Activated B cell treated with CpG ODN at 0.5 μM for 24 hours (primary cell): ENCODE measurements at regions not wholly inside any gene's neighbourhood (a gene's known extent, or its start where the extent isn't known, plus 50 kb on each side); places are given as distances from the start of the nearest gene placed in this dataset.

Experiments
- ATAC-seq: fragments of 200-7000 bp; cut with Tn5 transposase; one replicate; pipeline ENCODE4 v1.10.0; 2021; ENCODE audit warnings: low read depth, mild to moderate bottlenecking, moderate library complexity
- CTCF ChIA-PET: fragments of 350-600 bp; sonication (Branson Sonifier 250); formaldehyde crosslinking; loops from one replicate; lab custom pipeline; 2021; ENCODE audit warnings: antibody characterized with exemption; lab: Charles Lee
- POLR2A ChIA-PET: fragments of 350-600 bp; sonication (Branson Sonifier 250); formaldehyde crosslinking; loops from one replicate; lab custom pipeline; 2021; ENCODE audit warnings: antibody characterized with exemption; lab: Charles Lee
- DNase-seq: peaks from one replicate; pipeline ENCODE4 v3.0.0; 2022
- H3K27ac Mint-ChIP-seq: one replicate; pipeline ENCODE4 v1.8.0; 2020; ENCODE audit warnings: mixed read lengths
- H3K27me3 Mint-ChIP-seq: one replicate; pipeline ENCODE4 v1.8.0; 2021; ENCODE audit warnings: mixed read lengths
- H3K36me3 Mint-ChIP-seq: one replicate; pipeline ENCODE4 v1.8.0; 2021; ENCODE audit warnings: low read depth, mixed read lengths
- H3K4me1 Mint-ChIP-seq: one replicate; pipeline ENCODE4 v1.8.0; 2021; ENCODE audit warnings: mixed read lengths
- H3K4me3 Mint-ChIP-seq: one replicate; pipeline ENCODE4 v1.8.0; 2020; ENCODE audit warnings: mild to moderate bottlenecking, mixed read lengths
- H3K9me3 Mint-ChIP-seq: one replicate; pipeline ENCODE4 v1.8.0; 2020; ENCODE audit warnings: mixed read lengths
- CTCF ChIP-seq: fragments of 200-600 bp; IDR thresholded peaks from one replicate; pipeline ENCODE4 v1.8.0; 2022; ENCODE audit warnings: antibody characterized with exemption, mild to moderate bottlenecking
- intact Hi-C: fragments of 100-400 bp; cut with micrococcal nuclease; formaldehyde crosslinking; loops from one replicate; pipeline ENCODE4 v1.15.1; 2024

DNA sequence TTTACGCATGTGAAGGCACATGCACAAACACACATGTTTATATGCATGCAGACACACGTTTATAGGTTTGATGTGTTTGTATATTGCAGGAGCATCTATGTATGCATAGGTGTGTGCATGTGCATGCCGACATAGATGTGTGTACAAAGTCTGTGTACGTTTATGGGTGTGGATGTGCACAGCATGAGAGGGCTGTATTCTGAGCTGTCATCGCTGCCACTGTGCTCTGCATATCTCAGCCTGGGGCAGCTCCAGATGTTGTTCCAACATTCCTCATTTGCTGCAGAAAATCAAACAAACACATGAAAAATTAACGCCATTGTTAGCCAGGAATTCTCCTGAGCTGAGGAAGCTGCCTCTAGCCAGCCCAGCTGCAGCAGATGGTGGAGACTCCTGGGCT lies 132.3 kb upstream of the CSF3R start:
- ATAC-seq (no peak), DNase-seq (no peak)
- intact Hi-C loops = no loop called here
- ChIA-PET CTCF (no interaction called here), POLR2A (no interaction called here)
- Mint-ChIP-seq H3K4me3 (no peak overlapping the region), H3K4me1 (no peaks in the 10 kb centered on the region), H3K36me3 (no peaks in the 10 kb centered on the region), H3K27ac (no peak overlapping the region), H3K27me3 (no peaks in the 10 kb centered on the region), H3K9me3 (no peaks in the 10 kb centered on the region)
- TF ChIP-seq CTCF = no peak

DNA sequence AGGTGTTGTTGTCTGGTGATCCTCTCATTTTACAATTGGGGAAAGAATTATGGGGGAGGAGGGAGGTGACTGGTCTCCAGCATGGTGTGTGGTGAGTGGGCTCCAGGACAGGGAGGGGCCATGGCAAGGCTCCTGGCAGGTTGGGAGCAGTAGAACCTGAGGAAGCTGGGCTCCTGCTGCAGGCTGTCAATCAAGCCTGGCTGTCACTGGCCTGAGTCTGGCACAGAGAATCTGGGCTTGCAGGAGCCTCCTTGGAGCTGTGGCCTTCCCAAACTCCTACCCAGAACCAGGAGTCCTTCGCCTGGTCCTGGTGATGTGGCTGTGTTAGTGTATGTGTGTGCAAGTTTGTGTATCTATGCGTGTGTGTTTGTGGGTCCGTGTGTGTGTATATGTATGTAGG lies 131.9 kb upstream of the CSF3R start:
- Mint-ChIP-seq H3K4me3 (no peak overlapping the region), H3K36me3 (no peaks in the 10 kb centered on the region), H3K27ac (no peak overlapping the region), H3K9me3 (no peaks in the 10 kb centered on the region), H3K27me3 (no peaks in the 10 kb centered on the region), H3K4me1 (no peaks in the 10 kb centered on the region)
- ChIA-PET CTCF (no interaction called here), POLR2A (no interaction called here)
- DNase-seq (no peak), ATAC-seq (no peak)
- TF ChIP-seq CTCF = no peak
- intact Hi-C loops = no loop called here

DNA sequence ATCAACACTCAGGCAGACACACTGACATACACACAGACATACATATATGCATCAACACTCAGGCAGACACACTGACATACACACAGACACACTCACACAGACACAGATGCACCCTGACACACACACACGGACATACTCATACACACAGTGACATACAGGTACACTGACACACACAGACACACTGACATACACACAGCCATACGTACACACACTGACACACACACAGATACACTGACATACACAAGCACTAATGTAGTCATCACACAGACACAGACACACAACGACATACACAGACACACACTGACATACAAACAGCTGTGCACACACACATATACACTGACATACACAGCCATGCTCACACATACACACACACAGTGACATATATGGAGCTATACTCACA lies 131.0 kb upstream of the CSF3R start:
- H3K4me3 Mint-ChIP-seq = no peak overlapping the region
- no peak overlapping the region for H3K27ac Mint-ChIP-seq
- no peaks in the 10 kb centered on the region for H3K36me3 Mint-ChIP-seq
- no peaks in the 10 kb centered on the region for H3K4me1 Mint-ChIP-seq
- ChIA-PET POLR2A (no interaction called here), CTCF (no interaction called here)
- H3K27me3 Mint-ChIP-seq = no peaks in the 10 kb centered on the region
- no peaks in the 10 kb centered on the region for H3K9me3 Mint-ChIP-seq
- ATAC-seq = no peak
- no peak for TF ChIP-seq CTCF
- DNase-seq = no peak
- intact Hi-C loops = no loop called here

DNA sequence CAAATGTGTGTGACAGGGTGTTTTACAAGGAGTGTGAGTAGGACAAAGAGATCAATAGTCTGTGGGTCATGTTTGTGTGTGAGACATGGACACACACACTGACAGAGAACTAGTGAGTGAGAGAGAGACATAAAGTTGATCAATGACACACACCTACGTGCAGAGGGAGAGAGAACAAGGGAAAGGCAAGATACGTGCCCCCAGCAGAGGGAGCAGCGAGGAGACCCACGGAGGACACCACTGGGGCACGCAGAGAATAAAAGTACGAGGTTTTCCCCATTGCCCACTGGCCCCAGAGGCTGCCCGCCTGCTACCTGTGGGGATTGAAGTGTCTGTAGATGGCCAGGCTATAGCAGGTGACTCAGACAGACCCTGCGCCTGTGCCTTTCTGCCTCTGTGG lies 130.2 kb upstream of the CSF3R start:
- no peaks in the 10 kb centered on the region for H3K36me3 Mint-ChIP-seq
- no peaks in the 10 kb centered on the region for H3K4me1 Mint-ChIP-seq
- no peak for DNase-seq
- H3K27me3 Mint-ChIP-seq = no peaks in the 10 kb centered on the region
- no peak for TF ChIP-seq CTCF
- ChIA-PET CTCF (no interaction called here), POLR2A (no interaction called here)
- no peak for ATAC-seq
- H3K9me3 Mint-ChIP-seq = no peaks in the 10 kb centered on the region
- no peak overlapping the region for H3K4me3 Mint-ChIP-seq
- intact Hi-C loops = no loop called here
- no peak overlapping the region for H3K27ac Mint-ChIP-seq

DNA sequence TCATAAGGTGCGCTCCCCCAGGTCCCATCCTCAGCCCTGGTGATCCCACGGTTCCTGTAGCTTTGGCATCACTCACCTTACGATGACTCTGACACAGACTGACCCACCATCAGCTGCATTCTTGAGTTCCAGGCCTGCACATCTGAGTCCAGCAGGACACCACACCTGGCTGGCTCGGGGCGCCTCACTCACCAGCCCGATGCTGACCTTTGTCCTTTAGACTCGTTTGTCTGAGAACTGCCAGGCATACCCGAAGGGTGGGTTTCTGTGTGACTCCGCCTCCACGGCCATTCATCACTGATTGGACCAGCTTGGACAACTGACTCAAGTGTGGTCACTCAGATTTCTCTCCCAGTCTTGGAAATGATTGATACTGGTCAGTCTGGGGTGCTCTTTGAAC lies 129.4 kb upstream of the CSF3R start:
- no peaks in the 10 kb centered on the region for H3K4me1 Mint-ChIP-seq
- CTCF ChIA-PET = no interaction called here
- DNase-seq (no peak), ATAC-seq (no peak)
- H3K36me3 Mint-ChIP-seq = no peaks in the 10 kb centered on the region
- H3K9me3 Mint-ChIP-seq = no peaks in the 10 kb centered on the region
- POLR2A ChIA-PET = no interaction called here
- H3K27ac Mint-ChIP-seq = no peak overlapping the region
- no peaks in the 10 kb centered on the region for H3K27me3 Mint-ChIP-seq
- no peak overlapping the region for H3K4me3 Mint-ChIP-seq
- no peak for TF ChIP-seq CTCF
- intact Hi-C loops = no loop called here
